ENCODE measurements at regions not wholly inside any gene's neighbourhood (a gene's known extent, or its start where the extent isn't known, plus 50 kb on each side); places are given as distances from the start of the nearest gene placed in this dataset.

GRCh38 chr6:93799226-93799625 is 379.9 kb upstream of the EPHA7 start:
- peaks cover 7% of the 10 kb centered on the region in 2 experiments; a peak in 2 of 4 replicates for H3K9me3 ChIP-seq (ENCODE audit: control insufficient read depth in 1 of 2, insufficient read depth in 1 of 2, low read depth in 1 of 2, low read length in 2 of 2)
- ChIA-PET POLR2A (no interaction called here), RAD21 (ENCODE audit: low non-redundant PET in 1 of 2, low total read pairs in 2 of 2, uncharacterized antibody in 2 of 2, unreplicated experiment in 2 of 2) (no interaction called here), CTCF (no interaction called here)
- H3K36me3 ChIP-seq (ENCODE audit: control insufficient read depth in 1 of 2, insufficient read depth in 2 of 2, low read length in 2 of 2) = no peaks in the 10 kb centered on the region
- no peak overlapping the region for H3K27ac ChIP-seq (ENCODE audit: low read depth, low read length)
- no peak for TF ChIP-seq REST (IDR thresholded peaks at IDR 0.05; ENCODE audit: low read depth)
- no peak for TF ChIP-seq RAD21 (IDR thresholded peaks at IDR 0.05; ENCODE audit: low read depth)
- TF ChIP-seq EZH2 (IDR thresholded peaks at IDR 0.05) = no peak
- no peak for TF ChIP-seq FOSL1 (IDR thresholded peaks at IDR 0.05; ENCODE audit: low read depth)
- TF ChIP-seq CEBPB (IDR thresholded peaks at IDR 0.05; ENCODE audit: low read depth) = no peak
- no peak for TF ChIP-seq MAX (IDR thresholded peaks at IDR 0.05)
- no peak for TF ChIP-seq SP1 (IDR thresholded peaks at IDR 0.05; ENCODE audit: low read depth)
- TF ChIP-seq SIN3A (IDR thresholded peaks at IDR 0.05; ENCODE audit: low read depth) = no peak
- no peak for TF ChIP-seq YY1 (IDR thresholded peaks at IDR 0.05; ENCODE audit: extremely low read depth, insufficient replicate concordance, low read depth, low read length)
- TF ChIP-seq EZH2phosphoT487 (IDR thresholded peaks at IDR 0.05; ENCODE audit: borderline replicate concordance) = no peak
- TF ChIP-seq ZFX (IDR thresholded peaks at IDR 0.05) = no peak
- TF ChIP-seq EGR1 (IDR thresholded peaks at IDR 0.05; ENCODE audit: low read depth) = no peak
- no peak for TF ChIP-seq POLR2A (IDR thresholded peaks at IDR 0.05; ENCODE audit: borderline replicate concordance, extremely low read depth, insufficient read depth, insufficient read length)
- TF ChIP-seq JUND (IDR thresholded peaks at IDR 0.05) = no peak
- no peak for TF ChIP-seq ZBTB33 (IDR thresholded peaks at IDR 0.05; ENCODE audit: extremely low read depth, insufficient replicate concordance, low read length)
- no peak for TF ChIP-seq ATF3 (IDR thresholded peaks at IDR 0.05)
- TF ChIP-seq CTCF (IDR thresholded peaks at IDR 0.05 in 2 of 3, conservative IDR thresholded peaks at IDR 0.05 in 1 of 3; ENCODE audit: borderline replicate concordance in 1 of 3, insufficient read depth in 1 of 3, low read depth in 2 of 3, low read length in 2 of 3) = no peak
- no peak for TF ChIP-seq CBX3 (IDR thresholded peaks at IDR 0.05; ENCODE audit: low read depth)
- TF ChIP-seq TCF7L2 (IDR thresholded peaks at IDR 0.05; ENCODE audit: borderline replicate concordance, extremely low read depth, insufficient read depth, insufficient read length) = no peak
- TF ChIP-seq ELF1 (IDR thresholded peaks at IDR 0.05; ENCODE audit: borderline replicate concordance, low read depth) = no peak
- intact Hi-C loops (cut with micrococcal nuclease) = no loop called here
- H3K4me1 ChIP-seq (ENCODE audit: control insufficient read depth in 1 of 2, insufficient read depth in 2 of 2, low read length in 2 of 2) = no peaks in the 10 kb centered on the region
- no peaks in the 10 kb centered on the region for H3K9me2 ChIP-seq (ENCODE audit: insufficient read depth)
- H3K9ac ChIP-seq (ENCODE audit: low read length) = no peak overlapping the region
- no peaks in the 10 kb centered on the region for H3K27me3 ChIP-seq (ENCODE audit: insufficient read depth, low read length)
- ATAC-seq = no peak
- no peaks in the 10 kb centered on the region for H3K79me2 ChIP-seq (ENCODE audit: insufficient read depth, low read length)
- H3K4me3 ChIP-seq (replicated peaks in 1 of 2; ENCODE audit: low read depth in 1 of 2, low read length in 2 of 2) = no peak overlapping the region
- BruUV-seq (replicated peaks) = no TSS peak
- no peak for DNase-seq (ENCODE audit: low read depth, low spot score)
- H4K20me1 ChIP-seq (ENCODE audit: insufficient read depth) = no peaks in the 10 kb centered on the region
- no peak overlapping the region for H2AFZ ChIP-seq (ENCODE audit: low read depth, low read length, poor library complexity, severe bottlenecking)
- no peak overlapping the region for H3K4me2 ChIP-seq (ENCODE audit: low read length)

All from HCT116 (cell line).